Nephron progenitor cell (in vitro differentiated cells): ENCODE measurements at regions not wholly inside any gene's neighbourhood (a gene's known extent, or its start where the extent isn't known, plus 50 kb on each side); places are given as distances from the start of the nearest gene placed in this dataset.

Experiments
- DNase-seq: peaks from one replicate; pipeline ENCODE4 v3.0.0; 2021
- H3K27ac Mint-ChIP-seq: 2 replicates; pipeline ENCODE4 v1.8.0; 2021; ENCODE audit warnings: mild to moderate bottlenecking, moderate library complexity, mixed read lengths
- H3K27me3 Mint-ChIP-seq: 2 replicates; pipeline ENCODE4 v1.8.0; 2021; ENCODE audit warnings: mild to moderate bottlenecking, low read depth, mixed read lengths; ENCODE audit not compliant: poor library complexity
- H3K36me3 Mint-ChIP-seq: 2 replicates; pipeline ENCODE4 v1.8.0; 2021; ENCODE audit warnings: low read depth, mixed read lengths
- H3K4me1 Mint-ChIP-seq: 2 replicates; pipeline ENCODE4 v1.8.0; 2021; ENCODE audit warnings: mixed read lengths
- H3K4me3 Mint-ChIP-seq: 2 replicates; pipeline ENCODE4 v1.8.0; 2021; ENCODE audit warnings: mild to moderate bottlenecking, moderate library complexity, mixed read lengths
- H3K9me3 Mint-ChIP-seq: 2 replicates; pipeline ENCODE4 v1.8.0; 2021; ENCODE audit warnings: mild to moderate bottlenecking, moderate library complexity, mixed read lengths
- CTCF ChIP-seq: fragments of 200-600 bp; sonication (generic); IDR thresholded peaks from 2 replicates; pipeline ENCODE4 v1.5.0; 2021; ENCODE audit warnings: antibody characterized with exemption

GRCh38 chr4:116229420-116229819 lies 856.0 kb downstream of the TRAM1L1 start:
- no peak for TF ChIP-seq CTCF
- H3K27ac Mint-ChIP-seq: no peak overlapping the region
- H3K36me3 Mint-ChIP-seq: no peaks in the 10 kb centered on the region
- DNase-seq: no peak
- no peak overlapping the region for H3K4me3 Mint-ChIP-seq
- H3K9me3 Mint-ChIP-seq: no peaks in the 10 kb centered on the region
- no peaks in the 10 kb centered on the region for H3K27me3 Mint-ChIP-seq
- H3K4me1 Mint-ChIP-seq: no peaks in the 10 kb centered on the region

GRCh38 chr4:116223040-116223732 lies 862.2 kb downstream of the TRAM1L1 start:
- H3K4me3 Mint-ChIP-seq: no peak overlapping the region
- H3K27ac Mint-ChIP-seq: no peak overlapping the region
- no peaks in the 10 kb centered on the region for H3K9me3 Mint-ChIP-seq
- no peaks in the 10 kb centered on the region for H3K36me3 Mint-ChIP-seq
- H3K4me1 Mint-ChIP-seq: no peaks in the 10 kb centered on the region
- no peaks in the 10 kb centered on the region for H3K27me3 Mint-ChIP-seq
- TF ChIP-seq CTCF: no peak
- DNase-seq: no peak

- no peaks in the 10 kb centered on the region for H3K27me3 Mint-ChIP-seq
- TF ChIP-seq CTCF: no peak
- H3K36me3 Mint-ChIP-seq: no peaks in the 10 kb centered on the region
- no peak overlapping the region for H3K4me3 Mint-ChIP-seq
- no peaks in the 10 kb centered on the region for H3K4me1 Mint-ChIP-seq
- H3K9me3 Mint-ChIP-seq: no peaks in the 10 kb centered on the region
- no peak overlapping the region for H3K27ac Mint-ChIP-seq
- DNase-seq: no peak
Measured at GRCh38 chr4:116217781-116218180, 867.6 kb downstream of the TRAM1L1 start.

GRCh38 chr4:116215622-116216021 lies 869.8 kb downstream of the TRAM1L1 start:
- no peaks in the 10 kb centered on the region for H3K9me3 Mint-ChIP-seq
- H3K36me3 Mint-ChIP-seq: no peaks in the 10 kb centered on the region
- DNase-seq: no peak
- H3K27me3 Mint-ChIP-seq: no peaks in the 10 kb centered on the region
- no peak for TF ChIP-seq CTCF
- H3K27ac Mint-ChIP-seq: no peak overlapping the region
- H3K4me3 Mint-ChIP-seq: no peak overlapping the region
- H3K4me1 Mint-ChIP-seq: no peaks in the 10 kb centered on the region

DNA sequence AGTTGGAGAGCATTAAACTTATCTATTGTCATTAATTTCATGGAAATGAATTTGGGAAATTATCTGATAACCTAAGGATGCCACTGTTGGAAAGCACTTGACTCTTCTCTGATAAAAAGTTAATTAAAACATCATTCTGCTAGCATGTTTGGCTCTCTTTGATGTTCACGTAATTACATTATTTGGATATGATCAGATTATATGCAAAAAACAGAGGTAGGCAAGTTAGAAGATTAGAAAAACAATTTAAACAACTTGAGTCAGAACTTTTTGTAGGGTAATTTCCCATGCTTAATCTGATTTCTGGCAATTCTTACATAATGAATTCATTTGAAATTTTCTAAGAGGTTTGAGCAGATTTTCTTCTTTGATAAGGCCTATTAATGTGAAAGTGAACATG lies 882.9 kb downstream of the TRAM1L1 start:
- no peaks in the 10 kb centered on the region for H3K36me3 Mint-ChIP-seq
- H3K4me1 Mint-ChIP-seq: no peaks in the 10 kb centered on the region
- no peaks in the 10 kb centered on the region for H3K27me3 Mint-ChIP-seq
- no peaks in the 10 kb centered on the region for H3K9me3 Mint-ChIP-seq
- TF ChIP-seq CTCF: no peak
- no peak overlapping the region for H3K4me3 Mint-ChIP-seq
- no peak for DNase-seq
- no peak overlapping the region for H3K27ac Mint-ChIP-seq

GRCh38 chr4:116197317-116197809 lies 888.0 kb downstream of the TRAM1L1 start:
- Mint-ChIP-seq H3K4me1 (no peaks in the 10 kb centered on the region), H3K27me3 (no peaks in the 10 kb centered on the region), H3K9me3 (no peaks in the 10 kb centered on the region), H3K4me3 (no peak overlapping the region), H3K36me3 (no peaks in the 10 kb centered on the region), H3K27ac (no peak overlapping the region)
- TF ChIP-seq CTCF: no peak
- DNase-seq: no peak
